Breast epithelium (tissue), 3 donors: ENCODE measurements at regions not wholly inside any gene's neighbourhood (a gene's known extent, or its start where the extent isn't known, plus 50 kb on each side); places are given as distances from the start of the nearest gene placed in this dataset.

Source experiments
- POLR2A ChIP-seq: fragments of 450-650 bp; IDR thresholded peaks from one replicate; pipeline ENCODE4 v1.6.1; 2016; ENCODE audit warnings: antibody characterized with exemption, mild to moderate bottlenecking, moderate library complexity
- POLR2AphosphoS5 ChIP-seq, 3 donors: sonication (generic); formaldehyde crosslinking; IDR thresholded peaks; one replicate each; pipeline ENCODE4 v1.6.1; 2017; ENCODE audit warnings: antibody characterized with exemption in 3 of 3
- TF ChIP-seq, protein P1 (sequence below), 3 donors: fragments of 450-650 bp; IDR thresholded peaks; one replicate each; pipeline ENCODE4 v1.5.1; 2016 to 2017; ENCODE audit warnings: antibody characterized with exemption in 3 of 3, mild to moderate bottlenecking in 3 of 3, moderate library complexity in 3 of 3

DNA sequence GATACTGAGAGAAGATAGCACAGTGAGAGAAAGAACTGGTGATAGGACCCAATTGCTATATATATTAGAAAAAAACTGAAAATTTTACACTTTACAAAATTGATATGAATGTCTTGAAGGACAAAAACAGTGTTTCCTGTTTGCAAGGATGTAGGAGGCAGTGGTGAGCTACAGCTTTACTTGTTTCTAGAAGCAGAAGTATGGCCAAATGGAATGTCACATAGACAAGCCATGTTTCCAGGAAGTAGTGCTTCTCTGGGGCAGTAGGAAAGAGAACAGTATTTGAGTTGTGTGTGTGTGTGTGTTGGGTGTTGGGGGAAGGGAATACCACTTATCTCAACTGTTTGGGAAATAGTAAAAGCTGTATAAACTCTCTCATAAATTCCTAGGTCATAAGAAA lies 60.9 kb upstream of the IBSP start:
- TF ChIP-seq POLR2AphosphoS5 (IDR thresholded peaks at IDR 0.05) = no peak
- TF ChIP-seq, protein P1, sequence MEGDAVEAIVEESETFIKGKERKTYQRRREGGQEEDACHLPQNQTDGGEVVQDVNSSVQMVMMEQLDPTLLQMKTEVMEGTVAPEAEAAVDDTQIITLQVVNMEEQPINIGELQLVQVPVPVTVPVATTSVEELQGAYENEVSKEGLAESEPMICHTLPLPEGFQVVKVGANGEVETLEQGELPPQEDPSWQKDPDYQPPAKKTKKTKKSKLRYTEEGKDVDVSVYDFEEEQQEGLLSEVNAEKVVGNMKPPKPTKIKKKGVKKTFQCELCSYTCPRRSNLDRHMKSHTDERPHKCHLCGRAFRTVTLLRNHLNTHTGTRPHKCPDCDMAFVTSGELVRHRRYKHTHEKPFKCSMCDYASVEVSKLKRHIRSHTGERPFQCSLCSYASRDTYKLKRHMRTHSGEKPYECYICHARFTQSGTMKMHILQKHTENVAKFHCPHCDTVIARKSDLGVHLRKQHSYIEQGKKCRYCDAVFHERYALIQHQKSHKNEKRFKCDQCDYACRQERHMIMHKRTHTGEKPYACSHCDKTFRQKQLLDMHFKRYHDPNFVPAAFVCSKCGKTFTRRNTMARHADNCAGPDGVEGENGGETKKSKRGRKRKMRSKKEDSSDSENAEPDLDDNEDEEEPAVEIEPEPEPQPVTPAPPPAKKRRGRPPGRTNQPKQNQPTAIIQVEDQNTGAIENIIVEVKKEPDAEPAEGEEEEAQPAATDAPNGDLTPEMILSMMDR (IDR thresholded peaks at IDR 0.05) = no peak
- no peak for TF ChIP-seq POLR2A
